ENCODE measurements at regions not wholly inside any gene's neighbourhood (a gene's known extent, or its start where the extent isn't known, plus 50 kb on each side); places are given as distances from the start of the nearest gene placed in this dataset.

- TF ChIP-seq GATA2 (IDR thresholded peaks at IDR 0.05; ENCODE audit: insufficient read depth, insufficient read length, low read depth, low read length) (no peak), JUN (IDR thresholded peaks at IDR 0.05; ENCODE audit: borderline replicate concordance, insufficient read depth, insufficient read length, low read depth) (no peak)
- TF ChIP-seq, protein P1, sequence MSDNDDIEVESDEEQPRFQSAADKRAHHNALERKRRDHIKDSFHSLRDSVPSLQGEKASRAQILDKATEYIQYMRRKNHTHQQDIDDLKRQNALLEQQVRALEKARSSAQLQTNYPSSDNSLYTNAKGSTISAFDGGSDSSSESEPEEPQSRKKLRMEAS (IDR thresholded peaks at IDR 0.05; ENCODE audit: insufficient read depth, insufficient read length) = no peak
- Histone ChIP-seq H3K9me3 (replicated peaks; ENCODE audit: control insufficient read depth, insufficient read depth, low read length) (no peaks in the 10 kb centered on the region), H3K79me2 (ENCODE audit: control insufficient read depth, insufficient read depth, low read length) (no peaks in the 10 kb centered on the region), H2AFZ (ENCODE audit: low read depth, low read length) (no peak overlapping the region), H3K4me1 (ENCODE audit: control insufficient read depth, extremely low read depth, insufficient read depth, low read length) (no peaks in the 10 kb centered on the region), H3K27me3 (ENCODE audit: control insufficient read depth in 2 of 2, insufficient read depth in 2 of 2, low read length in 2 of 2) (no peaks in the 10 kb centered on the region), H3K27ac (ENCODE audit: insufficient read depth, low read depth, low read length) (no peak overlapping the region), H4K20me1 (replicated peaks; ENCODE audit: control insufficient read depth, extremely low read depth, insufficient read depth, low read length) (no peaks in the 10 kb centered on the region), H3K9ac (replicated peaks; ENCODE audit: extremely low read depth, insufficient read depth, low read length) (no peak overlapping the region), H3K4me3 (replicated peaks in 1 of 3; ENCODE audit: insufficient read depth in 1 of 3, low read depth in 1 of 3, low read length in 3 of 3) (no peak overlapping the region), H3K9me1 (replicated peaks; ENCODE audit: control insufficient read depth, extremely low read depth, insufficient read depth, low read length) (no peaks in the 10 kb centered on the region), H3K36me3 (ENCODE audit: control insufficient read depth in 2 of 2, extremely low read depth in 1 of 2, insufficient read depth in 2 of 2, low read length in 2 of 2) (no peaks in the 10 kb centered on the region), H3K4me2 (ENCODE audit: insufficient read depth, low read length) (no peak overlapping the region)
- ChIA-PET CTCF (no interaction called here), POLR2A (no interaction called here)
- FAIRE-seq = no peak
- dilution Hi-C loops (cut with MboI; ENCODE audit: extremely low pct_ligation_motif_present, low sequenced_read_pairs) = no loop called here
- BruUV-seq (replicated peaks) = no TSS peak
- intact Hi-C loops (cut with micrococcal nuclease) = no loop called here
- no peak for DNase-seq (ENCODE audit: low read depth, low spot score)
These were observed 285.5 kb upstream of the ANKRD50 start for GRCh38 chr4:124997991-124998390.

DNA sequence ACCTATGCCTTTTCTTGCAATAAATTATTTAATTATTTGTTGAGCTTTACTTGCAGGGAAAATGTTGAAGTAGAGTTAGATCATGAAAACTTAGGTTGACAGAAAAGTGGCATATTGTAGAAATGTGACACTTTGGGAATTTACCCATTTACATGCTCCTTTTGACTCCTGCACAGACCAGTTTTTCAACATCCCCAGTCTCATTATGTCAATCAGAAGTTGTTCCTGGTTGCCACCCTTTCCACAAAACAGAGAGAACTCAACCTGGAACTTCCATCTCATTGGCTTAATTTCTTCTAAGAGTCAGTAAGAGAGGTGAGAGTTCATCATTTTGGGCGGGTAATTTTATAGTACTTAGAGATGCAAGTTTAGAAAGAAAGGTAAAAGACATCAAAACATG lies 284.6 kb upstream of the ANKRD50 start:
- Histone ChIP-seq H3K9ac (replicated peaks; ENCODE audit: extremely low read depth, insufficient read depth, low read length) (no peak overlapping the region), H3K9me1 (replicated peaks; ENCODE audit: control insufficient read depth, extremely low read depth, insufficient read depth, low read length) (no peaks in the 10 kb centered on the region), H3K79me2 (ENCODE audit: control insufficient read depth, insufficient read depth, low read length) (no peaks in the 10 kb centered on the region), H3K36me3 (ENCODE audit: control insufficient read depth in 2 of 2, extremely low read depth in 1 of 2, insufficient read depth in 2 of 2, low read length in 2 of 2) (no peaks in the 10 kb centered on the region), H3K27ac (ENCODE audit: insufficient read depth, low read depth, low read length) (no peak overlapping the region), H3K27me3 (ENCODE audit: control insufficient read depth in 2 of 2, insufficient read depth in 2 of 2, low read length in 2 of 2) (no peaks in the 10 kb centered on the region), H3K9me3 (replicated peaks; ENCODE audit: control insufficient read depth, insufficient read depth, low read length) (no peaks in the 10 kb centered on the region), H3K4me2 (ENCODE audit: insufficient read depth, low read length) (no peak overlapping the region), H2AFZ (ENCODE audit: low read depth, low read length) (no peak overlapping the region), H3K4me1 (ENCODE audit: control insufficient read depth, extremely low read depth, insufficient read depth, low read length) (no peaks in the 10 kb centered on the region), H3K4me3 (replicated peaks in 1 of 3; ENCODE audit: insufficient read depth in 1 of 3, low read depth in 1 of 3, low read length in 3 of 3) (no peak overlapping the region), H4K20me1 (replicated peaks; ENCODE audit: control insufficient read depth, extremely low read depth, insufficient read depth, low read length) (no peaks in the 10 kb centered on the region)
- CTCF ChIA-PET = no interaction called here
- dilution Hi-C loops (cut with MboI; ENCODE audit: extremely low pct_ligation_motif_present, low sequenced_read_pairs) = no loop called here
- BruUV-seq (replicated peaks) = no TSS peak
- TF ChIP-seq FOS (IDR thresholded peaks at IDR 0.05; ENCODE audit: borderline replicate concordance, insufficient read depth, low read length) = no peak
- intact Hi-C loops (cut with micrococcal nuclease) = no loop called here
- no peak for FAIRE-seq
- DNase-seq (ENCODE audit: low read depth, low spot score) = no peak
- POLR2A ChIA-PET = no interaction called here
